ENCODE measurements at regions not wholly inside any gene's neighbourhood (a gene's known extent, or its start where the extent isn't known, plus 50 kb on each side); places are given as distances from the start of the nearest gene placed in this dataset.
"Not testable (repeated sequence)": the region's sequence is repeated elsewhere in the genome, so short reads cannot be mapped to it uniquely, and the experiment has no call there.

GRCh38 chr13:59247171-59247570 is 916.6 kb downstream of the DIAPH3 start:
- no peak for DNase-seq (ENCODE audit: low spot score)

DNA sequence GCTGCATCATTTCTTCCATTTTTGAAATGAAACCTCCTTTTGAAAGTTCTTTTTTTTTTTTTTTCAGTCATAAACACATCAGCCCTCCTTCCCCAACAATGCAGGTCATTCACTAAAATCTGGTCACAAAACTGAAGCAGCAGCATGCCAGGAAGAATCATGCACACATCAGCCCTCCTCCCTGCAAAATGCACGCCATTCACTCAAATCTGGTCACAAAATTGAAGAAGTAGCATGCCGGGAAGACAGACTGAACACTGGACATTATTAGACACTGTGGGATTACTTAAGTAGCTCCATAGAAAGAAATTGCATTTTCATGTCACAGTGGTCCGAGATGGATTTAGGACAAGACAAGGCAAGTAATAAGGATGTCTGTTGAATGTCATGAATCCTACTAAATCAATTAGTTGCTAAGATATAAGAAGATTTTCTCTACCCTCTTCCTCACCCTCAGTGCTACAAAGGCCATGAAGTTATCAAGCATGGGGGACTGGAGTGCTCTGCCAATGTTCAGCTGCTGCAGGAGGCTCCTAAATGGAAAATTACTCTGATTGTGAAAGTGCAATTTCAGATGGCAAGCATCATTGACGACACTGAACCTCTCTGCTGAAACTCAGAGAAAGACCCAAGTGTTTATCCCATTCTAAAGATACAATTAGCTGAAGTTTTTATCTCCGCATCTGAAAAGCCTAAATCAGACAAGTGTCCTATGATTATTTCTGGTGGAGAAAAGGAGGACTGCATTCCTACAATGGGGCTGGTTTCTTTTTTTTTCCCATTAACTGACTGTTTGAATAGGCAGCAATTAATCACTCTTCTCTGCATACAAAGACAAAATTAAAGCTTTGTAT is 913.2 kb downstream of the DIAPH3 start:
- no peak for DNase-seq (ENCODE audit: low spot score)

DNA sequence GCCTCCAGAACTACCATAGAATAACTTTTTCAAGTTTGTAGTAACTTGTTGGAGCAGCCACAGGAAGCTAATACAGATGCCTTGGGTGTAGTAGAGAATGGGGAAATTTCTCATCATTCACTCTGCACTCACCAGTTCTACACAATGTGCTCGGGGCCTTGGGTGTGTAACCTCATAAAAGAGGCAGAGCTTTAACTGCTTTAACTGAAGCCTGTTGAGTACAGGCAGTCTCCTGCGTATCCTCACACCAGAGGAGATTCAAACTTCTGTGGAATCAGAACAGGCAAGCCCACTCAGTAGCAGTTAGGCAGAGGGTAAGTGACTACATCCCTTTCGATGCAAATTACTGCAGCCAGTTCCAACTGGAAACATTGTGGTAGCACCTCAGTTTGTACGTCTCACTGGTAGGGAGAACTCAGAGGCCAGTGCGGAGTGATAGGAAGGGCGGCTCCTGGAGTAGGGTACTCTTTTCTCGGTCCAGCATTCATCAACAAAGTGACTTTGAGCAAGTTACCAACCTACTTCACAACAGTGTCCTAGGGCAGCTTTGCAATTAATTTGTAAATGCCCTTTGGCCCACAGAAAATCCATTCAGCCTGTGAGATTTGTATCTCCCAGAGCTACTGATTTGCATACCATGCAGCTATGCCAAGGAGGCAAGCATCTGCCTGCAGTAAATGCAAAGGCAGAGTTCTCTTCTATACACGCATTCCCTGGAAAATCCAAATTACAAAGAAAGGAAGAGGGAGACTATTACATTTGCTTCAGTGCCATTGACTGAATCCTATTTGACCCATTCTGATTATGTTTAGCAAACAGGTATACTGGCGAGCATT is 904.3 kb downstream of the DIAPH3 start:
- no peak for DNase-seq (ENCODE audit: low spot score)

- DNase-seq (ENCODE audit: low spot score), result no peak
Observed at GRCh38 chr13:59261928-59262488, 901.7 kb downstream of the DIAPH3 start.

DNA sequence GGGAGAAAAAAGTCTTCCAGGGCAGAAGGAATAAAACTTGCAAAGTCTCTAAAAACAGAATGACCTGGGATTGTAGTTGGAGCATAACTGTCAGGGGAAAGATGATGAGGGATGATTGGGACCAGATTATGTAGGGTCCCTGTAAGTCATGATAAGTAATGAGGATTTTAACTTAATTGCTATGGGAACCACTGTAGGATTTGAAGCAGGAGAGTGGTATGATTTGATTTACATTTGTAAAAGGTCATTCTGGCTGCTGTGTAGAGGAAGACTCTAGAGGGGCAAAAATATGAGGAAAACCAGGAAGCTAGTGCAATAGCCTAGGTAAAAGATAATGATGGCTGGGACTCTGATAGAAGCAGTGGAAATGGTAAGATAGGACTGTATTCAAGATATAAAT is 900.2 kb downstream of the DIAPH3 start:
- no peak for DNase-seq (ENCODE audit: low spot score)

DNA sequence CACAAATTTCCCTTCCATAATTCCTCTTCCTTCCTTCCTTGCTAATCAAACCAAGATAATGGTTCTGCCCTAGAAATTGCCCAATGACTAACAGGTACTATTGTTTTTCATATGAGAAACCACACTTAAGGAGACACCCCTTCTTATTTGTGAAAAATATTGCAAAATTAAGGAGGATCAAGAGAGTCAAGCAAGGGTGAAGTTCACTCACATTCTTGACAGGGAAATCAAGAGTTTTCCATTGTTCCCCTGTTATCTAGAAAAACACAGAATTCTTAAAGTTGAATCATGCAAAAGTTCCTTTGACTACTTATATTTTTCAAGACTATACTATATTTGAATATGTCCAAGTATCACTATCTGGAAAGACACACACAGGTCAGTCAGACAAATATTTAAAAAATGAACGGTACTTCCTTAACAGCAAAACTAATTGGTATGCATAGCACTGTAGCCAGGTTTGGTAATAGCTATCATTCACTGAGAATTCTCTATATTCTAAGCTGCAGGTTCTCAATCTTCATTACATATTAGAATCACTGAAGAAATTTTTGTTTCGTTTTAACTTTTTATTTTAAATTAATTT is 897.2 kb downstream of the DIAPH3 start:
- no peak for DNase-seq (ENCODE audit: low spot score)

DNA sequence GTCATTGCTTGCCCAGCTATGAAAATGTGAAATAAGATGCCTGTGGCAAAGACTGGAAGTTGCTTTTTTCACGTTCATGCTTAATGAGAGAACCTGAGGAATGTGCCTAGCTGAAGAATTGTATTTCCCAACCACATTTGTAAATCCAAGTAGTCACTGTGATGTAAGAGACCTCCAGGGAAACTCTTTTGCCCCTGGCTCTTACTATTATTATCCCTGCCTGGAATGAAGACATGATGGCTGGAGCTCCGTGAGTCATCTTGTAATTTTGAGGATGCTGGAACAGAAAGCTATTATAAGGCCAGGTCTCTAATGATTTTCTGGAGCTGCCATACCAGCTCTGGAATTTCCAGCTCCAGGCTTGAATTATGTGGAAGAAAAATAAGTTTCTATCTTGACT is 894.3 kb downstream of the DIAPH3 start:
- DNase-seq (ENCODE audit: low spot score), result no peak

- no peak for DNase-seq (ENCODE audit: low spot score)
Observed at GRCh38 chr13:59270327-59270726, 893.4 kb downstream of the DIAPH3 start.

DNA sequence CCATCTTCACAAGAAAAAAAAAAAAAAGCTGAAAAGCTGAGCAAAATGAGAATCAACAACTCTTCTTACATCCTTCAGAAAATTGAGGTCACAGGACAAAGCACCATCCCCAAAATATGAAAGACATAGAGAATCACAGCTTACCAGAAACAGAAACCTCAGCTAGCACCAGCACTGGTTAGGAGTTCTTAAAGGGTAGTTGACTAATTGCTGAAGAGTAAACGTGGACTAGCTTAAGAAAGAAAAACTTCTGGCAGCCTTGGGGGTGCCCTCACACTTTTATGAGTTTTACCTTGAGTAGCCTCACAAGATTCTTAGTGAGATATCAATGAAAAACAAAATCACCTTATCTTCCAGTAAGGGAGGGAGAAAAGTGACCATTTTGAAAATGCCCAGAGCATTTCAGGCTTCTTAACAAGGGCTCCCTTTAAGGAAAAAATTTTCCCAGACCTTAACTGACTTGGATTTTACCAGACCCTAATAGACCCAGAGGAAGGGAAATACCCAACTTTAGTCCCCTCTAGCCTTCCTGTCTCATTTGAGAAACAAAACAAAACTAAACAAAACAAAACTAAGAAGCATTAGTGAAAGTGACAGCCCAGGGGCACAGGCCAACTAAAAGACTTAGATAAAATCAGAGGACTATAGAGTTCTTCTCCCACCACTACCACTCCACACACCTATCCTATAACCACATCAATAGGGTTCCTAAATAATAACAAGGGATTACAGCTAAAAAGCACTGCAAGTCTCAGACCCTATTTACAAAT is 888.6 kb downstream of the DIAPH3 start:
- DNase-seq (ENCODE audit: low spot score), result no peak

GRCh38 chr13:59276436-59276835 is 887.3 kb downstream of the DIAPH3 start:
- DNase-seq (ENCODE audit: low spot score), result no peak

DNA sequence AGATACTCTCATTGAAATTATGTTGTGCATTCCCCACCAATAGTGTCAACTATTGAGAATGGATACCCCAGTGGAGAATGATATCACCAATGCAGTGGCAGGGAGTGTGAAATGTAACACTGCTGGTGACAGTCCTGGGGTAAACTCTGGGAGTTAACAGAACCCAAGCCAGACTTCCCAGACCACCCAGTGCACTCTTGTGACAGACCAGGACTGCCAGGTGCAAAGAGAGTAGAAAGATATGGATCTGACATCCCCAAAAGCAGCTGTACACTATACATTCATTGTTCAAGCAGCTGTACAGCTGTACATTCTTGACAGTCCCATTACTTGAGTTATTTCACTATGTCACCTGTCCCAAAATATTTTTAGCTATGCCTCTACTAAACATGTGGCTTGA is 886.6 kb downstream of the DIAPH3 start:
- no peak for DNase-seq (ENCODE audit: low spot score)

DNA sequence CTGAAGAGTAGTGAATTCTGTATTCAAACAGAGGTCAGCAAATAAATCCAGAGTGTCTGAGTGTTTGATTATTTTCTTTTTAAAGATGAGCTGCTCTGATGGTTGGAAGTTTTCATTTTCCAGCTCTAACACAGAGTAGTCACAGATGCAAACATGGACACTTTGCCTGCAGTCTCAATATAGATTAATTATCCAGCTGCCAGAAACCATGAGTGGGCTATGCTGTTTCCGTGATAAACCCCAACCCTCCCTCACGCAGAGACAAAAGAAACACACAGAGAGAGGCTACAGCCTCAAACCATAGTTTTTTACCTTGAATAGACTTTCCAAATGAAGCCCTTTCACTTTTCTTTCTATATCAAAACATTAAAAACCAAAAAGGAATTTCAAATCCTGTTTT is 884.7 kb downstream of the DIAPH3 start:
- no peak for DNase-seq (ENCODE audit: low spot score)

DNA sequence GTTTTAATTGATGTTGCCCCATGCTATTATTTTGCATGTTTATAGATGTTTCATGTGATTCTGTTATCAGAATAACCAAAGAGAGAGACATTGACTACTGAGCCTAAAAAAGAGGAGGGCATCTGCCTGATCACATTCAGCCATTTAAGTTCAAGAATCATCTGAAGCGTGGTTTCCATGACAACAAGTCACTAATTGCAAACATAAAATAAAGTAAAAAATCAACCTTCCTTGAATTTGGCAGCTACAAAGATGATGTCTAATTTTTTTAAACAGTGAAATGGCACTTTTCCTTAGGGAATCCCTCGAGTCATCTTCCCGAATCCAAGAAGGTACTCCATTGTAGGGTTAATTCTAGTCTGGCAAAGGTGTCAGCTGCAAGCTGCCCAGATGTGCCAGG is 884.2 kb downstream of the DIAPH3 start:
- DNase-seq (ENCODE audit: low spot score), result no peak

DNA sequence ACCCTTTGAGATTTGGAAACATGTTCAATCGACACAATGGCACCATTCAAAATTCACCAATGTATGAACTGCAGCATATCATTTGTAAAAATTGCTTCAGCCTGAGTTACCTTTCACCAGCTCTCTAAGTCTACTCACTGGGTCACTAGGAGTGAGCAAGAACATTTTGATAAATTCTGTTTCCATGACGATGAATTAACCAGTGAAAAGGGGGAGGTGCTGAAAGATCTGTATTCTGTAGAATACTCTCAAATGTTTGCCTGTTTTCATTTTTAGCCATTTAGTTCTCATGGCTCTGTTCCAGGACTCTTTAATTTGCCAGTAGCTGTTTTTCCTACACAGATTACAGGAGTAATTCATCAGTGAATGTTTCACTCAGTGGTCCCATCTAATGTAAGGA is 883.4 kb downstream of the DIAPH3 start:
- DNase-seq (ENCODE audit: low spot score), result no peak

DNA sequence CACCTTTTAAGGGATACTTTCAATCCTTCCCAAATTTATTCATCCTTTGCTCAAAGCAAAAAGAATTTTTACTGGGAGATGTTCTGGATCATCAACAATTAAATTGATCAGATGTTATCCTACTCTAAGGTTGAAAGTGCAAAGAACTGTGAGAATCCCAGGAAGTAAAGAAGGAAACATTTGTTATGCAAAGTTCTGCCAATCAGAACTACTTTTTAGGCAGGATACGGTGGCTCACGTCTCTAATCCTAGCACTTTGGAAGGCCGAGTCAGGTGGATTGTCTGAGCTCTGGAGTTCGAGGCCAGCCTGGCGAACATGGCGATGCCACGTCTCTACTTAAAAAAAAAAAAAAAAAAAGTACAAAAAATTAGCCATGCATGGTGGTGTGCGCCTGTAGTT is 882.3 kb downstream of the DIAPH3 start:
- DNase-seq (ENCODE audit: low spot score), result no peak

DNA sequence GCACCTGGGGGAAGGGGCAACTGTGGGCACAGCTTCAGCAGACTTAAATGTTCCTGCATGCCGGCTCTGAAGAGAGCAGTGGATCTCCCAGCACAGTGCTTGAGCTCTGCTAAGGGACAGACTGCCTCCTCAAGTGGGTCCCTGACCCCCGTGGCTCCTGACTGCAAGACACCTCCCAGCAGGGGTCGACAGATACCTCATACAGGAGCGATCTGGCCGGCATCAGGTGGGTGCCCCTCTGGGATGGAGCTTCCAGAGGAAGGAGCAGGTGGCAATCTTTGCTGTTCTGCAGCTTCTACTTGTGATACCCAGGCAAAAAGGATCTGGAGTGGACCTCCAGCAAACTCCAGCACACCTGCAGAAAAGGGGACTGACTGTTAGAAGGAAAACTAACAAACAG is 871.5 kb downstream of the DIAPH3 start:
- DNase-seq (ENCODE audit: low spot score), result not testable (repeated sequence)

- DNase-seq (ENCODE audit: low spot score), result no peak
Observed at GRCh38 chr13:59299584-59299983, 864.1 kb downstream of the DIAPH3 start.

GRCh38 chr13:59300355-59301173 is 863.2 kb downstream of the DIAPH3 start:
- DNase-seq (ENCODE audit: low spot score), result no peak

GRCh38 chr13:59301174-59301567 is 862.6 kb downstream of the DIAPH3 start:
- no peak for DNase-seq (ENCODE audit: low spot score)

GRCh38 chr13:59303433-59303832 is 860.3 kb downstream of the DIAPH3 start:
- no peak for DNase-seq (ENCODE audit: low spot score)

DNA sequence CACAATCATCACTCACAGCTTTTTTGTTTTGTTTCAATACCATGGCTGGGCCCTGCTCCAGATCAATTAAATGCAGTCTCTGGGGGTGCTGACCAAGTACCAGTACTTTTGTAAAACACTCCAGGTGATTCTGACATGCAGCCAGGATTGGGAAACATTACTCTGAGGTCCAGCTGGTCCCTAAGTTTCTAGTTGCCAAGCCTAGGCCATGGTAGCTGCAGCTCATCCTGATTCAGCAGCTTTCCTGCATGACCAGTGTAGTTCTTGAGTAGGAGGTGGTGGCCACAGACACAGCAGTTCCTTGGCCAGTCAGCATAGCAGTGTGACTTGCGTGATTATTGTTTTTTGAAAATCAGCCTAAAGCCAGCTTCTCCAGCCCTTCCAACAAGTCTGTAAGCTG is 859.1 kb downstream of the DIAPH3 start:
- no peak for DNase-seq (ENCODE audit: low spot score)

Measured in CD4-positive, alpha-beta T cell treated with Interleukin-15 for 4 hours (primary cell).